ENCODE measurements at regions not wholly inside any gene's neighbourhood (a gene's known extent, or its start where the extent isn't known, plus 50 kb on each side); places are given as distances from the start of the nearest gene placed in this dataset.

- WGBS, result 96% methylated on average over 7 of the region's 7 CpGs
Measured at GRCh38 chr6:139553916-139554315, 179.5 kb upstream of the CITED2 start.

DNA sequence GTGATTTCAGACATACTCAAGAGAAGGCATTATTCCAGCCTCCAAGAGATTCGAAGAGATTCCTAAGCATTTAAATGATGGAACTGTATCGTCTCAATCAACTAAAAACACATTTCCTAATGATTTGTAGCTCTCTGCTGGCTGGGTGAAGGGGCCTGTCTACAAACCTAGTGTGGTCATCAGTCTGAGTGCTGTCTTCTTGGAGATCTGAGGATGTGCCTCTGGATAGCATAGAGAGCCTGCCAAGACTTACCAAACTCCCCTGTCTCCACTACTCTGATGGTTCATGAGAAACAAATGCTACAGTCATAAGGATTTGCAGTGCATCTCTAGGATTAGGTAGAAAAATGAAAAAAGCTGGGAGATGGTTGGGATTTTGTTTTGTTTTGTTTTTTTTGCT, 176.9 kb upstream of the CITED2 start:
- Histone ChIP-seq H3K4me3 (ENCODE audit: low read length in 2 of 2) (no peak overlapping the region), H3K9me3 (ENCODE audit: control insufficient read depth in 2 of 2, insufficient read depth in 1 of 2, low read length in 1 of 2) (no peaks in the 10 kb centered on the region), H3K4me1 (ENCODE audit: control insufficient read depth in 2 of 2, insufficient read depth in 2 of 2, low read length in 2 of 2) (no peaks in the 10 kb centered on the region), H3K27me3 (ENCODE audit: control insufficient read depth in 2 of 2, insufficient read depth in 1 of 2, low read length in 1 of 2) (no peaks in the 10 kb centered on the region), H3K27ac (ENCODE audit: low read depth in 1 of 2, low read length in 1 of 2) (no peak overlapping the region), H3K36me3 (ENCODE audit: control insufficient read depth in 2 of 2, insufficient read depth in 2 of 2, low read length in 1 of 2) (no peaks in the 10 kb centered on the region)
- over 99% methylated on average over 2 of the region's 2 CpGs for WGBS
- no peak for DNase-seq (ENCODE audit: low read depth in 6 of 9, low spot score in 9 of 9)

More at GRCh38 chr6:139553916-139554315, 179.5 kb upstream of the CITED2 start:
- Histone ChIP-seq H3K27ac (ENCODE audit: low read depth in 1 of 2, low read length in 1 of 2) (no peak overlapping the region), H3K36me3 (ENCODE audit: control insufficient read depth in 2 of 2, insufficient read depth in 2 of 2, low read length in 1 of 2) (no peaks in the 10 kb centered on the region), H3K27me3 (ENCODE audit: control insufficient read depth in 2 of 2, insufficient read depth in 1 of 2, low read length in 1 of 2) (no peaks in the 10 kb centered on the region), H3K4me3 (ENCODE audit: low read length in 2 of 2) (no peak overlapping the region), H3K9me3 (ENCODE audit: control insufficient read depth in 2 of 2, insufficient read depth in 1 of 2, low read length in 1 of 2) (no peaks in the 10 kb centered on the region), H3K4me1 (ENCODE audit: control insufficient read depth in 2 of 2, insufficient read depth in 2 of 2, low read length in 2 of 2) (no peaks in the 10 kb centered on the region)
- no peak for DNase-seq (ENCODE audit: low read depth in 6 of 9, low spot score in 9 of 9)

DNA sequence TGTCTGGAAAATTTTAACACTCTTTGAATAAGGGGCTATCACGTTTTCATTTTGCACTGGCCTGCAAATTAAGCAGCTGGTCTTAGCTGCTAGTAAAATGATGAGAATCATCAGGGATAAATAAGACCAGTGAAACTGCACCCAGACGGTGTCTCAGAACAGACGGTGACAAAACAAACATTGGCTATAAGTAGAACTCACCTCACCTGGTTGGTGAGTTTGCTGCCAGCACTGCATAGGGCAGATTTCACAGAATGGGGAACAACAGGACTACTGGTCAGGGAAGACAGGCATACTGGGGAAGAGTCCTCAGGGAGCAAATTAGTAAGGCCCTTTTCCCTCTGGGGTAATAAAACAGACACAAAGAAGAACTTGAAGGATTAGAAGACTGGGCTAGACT, 175.9 kb upstream of the CITED2 start:
- Histone ChIP-seq H3K4me1 (ENCODE audit: control insufficient read depth in 2 of 2, insufficient read depth in 2 of 2, low read length in 2 of 2) (no peaks in the 10 kb centered on the region), H3K4me3 (ENCODE audit: low read length in 2 of 2) (no peak overlapping the region), H3K36me3 (ENCODE audit: control insufficient read depth in 2 of 2, insufficient read depth in 2 of 2, low read length in 1 of 2) (no peaks in the 10 kb centered on the region), H3K9me3 (ENCODE audit: control insufficient read depth in 2 of 2, insufficient read depth in 1 of 2, low read length in 1 of 2) (no peaks in the 10 kb centered on the region), H3K27me3 (ENCODE audit: control insufficient read depth in 2 of 2, insufficient read depth in 1 of 2, low read length in 1 of 2) (no peaks in the 10 kb centered on the region), H3K27ac (ENCODE audit: low read depth in 1 of 2, low read length in 1 of 2) (no peak overlapping the region)
- DNase-seq (ENCODE audit: low read depth in 6 of 9, low spot score in 9 of 9), result no peak
- WGBS, result 96% methylated on average over 3 of the region's 3 CpGs

DNA sequence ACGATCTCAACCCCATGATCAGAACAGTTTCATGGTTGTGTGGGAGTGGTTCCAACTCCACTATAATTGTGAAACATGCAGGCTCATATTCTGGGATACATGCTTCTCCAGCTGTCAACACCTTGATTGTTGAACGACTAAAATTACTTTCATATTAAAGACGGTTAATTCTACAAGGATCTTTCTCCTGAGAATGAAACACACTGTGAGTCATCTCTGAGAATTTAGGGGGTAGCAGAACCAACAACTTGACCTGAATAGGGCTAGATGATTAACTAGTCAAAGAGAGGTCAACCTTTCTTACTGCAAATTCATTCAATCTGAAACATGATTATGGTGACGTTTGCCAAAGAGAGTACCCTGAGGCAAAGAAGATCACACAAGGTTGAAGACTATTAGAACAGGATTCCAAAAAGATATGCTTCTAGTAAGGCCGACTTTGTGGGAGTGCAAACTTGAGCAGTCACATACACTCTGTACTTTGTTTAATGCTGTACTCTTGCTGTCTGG, 175.2 kb upstream of the CITED2 start:
- Histone ChIP-seq H3K9me3 (ENCODE audit: control insufficient read depth in 2 of 2, insufficient read depth in 1 of 2, low read length in 1 of 2) (no peaks in the 10 kb centered on the region), H3K36me3 (ENCODE audit: control insufficient read depth in 2 of 2, insufficient read depth in 2 of 2, low read length in 1 of 2) (no peaks in the 10 kb centered on the region), H3K4me1 (ENCODE audit: control insufficient read depth in 2 of 2, insufficient read depth in 2 of 2, low read length in 2 of 2) (no peaks in the 10 kb centered on the region), H3K27ac (ENCODE audit: low read depth in 1 of 2, low read length in 1 of 2) (no peak overlapping the region), H3K27me3 (ENCODE audit: control insufficient read depth in 2 of 2, insufficient read depth in 1 of 2, low read length in 1 of 2) (no peaks in the 10 kb centered on the region), H3K4me3 (ENCODE audit: low read length in 2 of 2) (no peak overlapping the region)
- WGBS, result 96% methylated on average over 5 of the region's 5 CpGs
- DNase-seq (ENCODE audit: low read depth in 6 of 9, low spot score in 9 of 9), result no peak

GRCh38 chr6:139547804-139548203, 173.4 kb upstream of the CITED2 start:
- no peaks in the 10 kb centered on the region for H3K36me3 ChIP-seq (ENCODE audit: control insufficient read depth in 2 of 2, insufficient read depth in 2 of 2, low read length in 1 of 2)
- no peaks in the 10 kb centered on the region for H3K4me1 ChIP-seq (ENCODE audit: control insufficient read depth in 2 of 2, insufficient read depth in 2 of 2, low read length in 2 of 2)
- H3K4me3 ChIP-seq (ENCODE audit: low read length in 2 of 2), result no peak overlapping the region
- H3K9me3 ChIP-seq (ENCODE audit: control insufficient read depth in 2 of 2, insufficient read depth in 1 of 2, low read length in 1 of 2), result no peaks in the 10 kb centered on the region
- no peak overlapping the region for H3K27ac ChIP-seq (ENCODE audit: low read depth in 1 of 2, low read length in 1 of 2)
- no peaks in the 10 kb centered on the region for H3K27me3 ChIP-seq (ENCODE audit: control insufficient read depth in 2 of 2, insufficient read depth in 1 of 2, low read length in 1 of 2)
- no peak for DNase-seq (ENCODE audit: low read depth in 6 of 9, low spot score in 9 of 9)

DNA sequence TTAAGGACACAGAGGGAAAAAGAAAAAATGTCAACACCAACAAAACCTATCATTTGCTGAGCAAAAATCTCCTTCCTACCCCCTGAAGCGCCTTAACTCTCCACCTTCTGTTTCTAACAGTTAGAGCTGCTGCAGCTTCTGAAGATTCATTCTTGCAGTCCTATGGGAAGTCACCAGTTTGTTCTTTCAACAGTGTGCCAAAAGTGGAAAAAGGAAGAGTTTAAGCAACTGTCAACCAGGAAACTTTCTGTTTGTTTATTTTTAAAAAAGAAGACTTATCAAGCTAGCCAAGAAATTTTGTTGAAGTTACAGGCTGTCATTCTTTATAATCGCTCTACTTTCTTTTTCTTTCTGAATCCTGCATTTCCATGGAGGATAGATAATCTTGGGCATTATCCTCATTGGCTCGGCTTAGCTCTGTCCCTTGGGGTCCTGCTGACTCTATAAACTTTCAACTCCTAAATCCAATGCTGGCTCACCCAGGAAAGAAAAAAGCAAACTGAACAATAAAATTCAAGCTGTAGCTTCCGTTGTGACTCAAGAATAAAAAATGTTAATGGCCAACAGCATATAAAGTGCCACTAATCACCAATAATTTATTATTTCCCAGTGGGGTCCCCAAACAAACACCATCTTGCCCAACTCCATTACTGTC, 172.8 kb upstream of the CITED2 start:
- H3K9me3 ChIP-seq (ENCODE audit: control insufficient read depth in 2 of 2, insufficient read depth in 1 of 2, low read length in 1 of 2), result no peaks in the 10 kb centered on the region
- no peaks in the 10 kb centered on the region for H3K36me3 ChIP-seq (ENCODE audit: control insufficient read depth in 2 of 2, insufficient read depth in 2 of 2, low read length in 1 of 2)
- H3K27ac ChIP-seq (ENCODE audit: low read depth in 1 of 2, low read length in 1 of 2), result no peak overlapping the region
- H3K4me1 ChIP-seq (ENCODE audit: control insufficient read depth in 2 of 2, insufficient read depth in 2 of 2, low read length in 2 of 2), result no peaks in the 10 kb centered on the region
- 97% methylated on average over 4 of the region's 4 CpGs for WGBS
- no peaks in the 10 kb centered on the region for H3K27me3 ChIP-seq (ENCODE audit: control insufficient read depth in 2 of 2, insufficient read depth in 1 of 2, low read length in 1 of 2)
- no peak overlapping the region for H3K4me3 ChIP-seq (ENCODE audit: low read length in 2 of 2)
- DNase-seq (ENCODE audit: low read depth in 6 of 9, low spot score in 9 of 9), result no peak

DNA sequence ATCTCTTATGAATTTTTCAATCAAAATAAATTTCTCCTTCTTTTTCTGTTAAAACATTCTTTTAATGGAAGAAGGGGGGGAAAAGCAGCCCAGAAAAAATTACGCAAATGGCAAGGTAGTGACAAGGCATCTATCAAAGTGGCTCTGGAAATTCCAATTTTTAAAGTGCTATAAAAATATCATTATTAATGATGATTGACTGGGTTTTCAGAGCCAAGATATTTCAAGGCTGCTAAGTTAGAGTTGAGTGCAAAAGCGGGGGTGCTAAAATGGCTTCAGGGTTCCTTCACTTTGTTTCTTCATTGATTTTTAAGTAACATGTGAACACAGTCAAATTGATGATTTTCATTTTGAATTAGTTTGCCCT, 171.6 kb upstream of the CITED2 start:
- no peak for DNase-seq (ENCODE audit: low read depth in 6 of 9, low spot score in 9 of 9)
- no peak overlapping the region for H3K27ac ChIP-seq (ENCODE audit: low read depth in 1 of 2, low read length in 1 of 2)
- H3K4me1 ChIP-seq (ENCODE audit: control insufficient read depth in 2 of 2, insufficient read depth in 2 of 2, low read length in 2 of 2), result no peaks in the 10 kb centered on the region
- H3K36me3 ChIP-seq (ENCODE audit: control insufficient read depth in 2 of 2, insufficient read depth in 2 of 2, low read length in 1 of 2), result no peaks in the 10 kb centered on the region
- 98% methylated on average over 2 of the region's 2 CpGs for WGBS
- H3K4me3 ChIP-seq (ENCODE audit: low read length in 2 of 2), result no peak overlapping the region
- no peaks in the 10 kb centered on the region for H3K9me3 ChIP-seq (ENCODE audit: control insufficient read depth in 2 of 2, insufficient read depth in 1 of 2, low read length in 1 of 2)
- no peaks in the 10 kb centered on the region for H3K27me3 ChIP-seq (ENCODE audit: control insufficient read depth in 2 of 2, insufficient read depth in 1 of 2, low read length in 1 of 2)

GRCh38 chr6:139545206-139546105, 171.0 kb upstream of the CITED2 start:
- 91% methylated on average over 6 of the region's 6 CpGs for WGBS
- Histone ChIP-seq H3K4me3 (ENCODE audit: low read length in 2 of 2) (no peak overlapping the region), H3K36me3 (ENCODE audit: control insufficient read depth in 2 of 2, insufficient read depth in 2 of 2, low read length in 1 of 2) (no peaks in the 10 kb centered on the region), H3K27me3 (ENCODE audit: control insufficient read depth in 2 of 2, insufficient read depth in 1 of 2, low read length in 1 of 2) (no peaks in the 10 kb centered on the region), H3K9me3 (ENCODE audit: control insufficient read depth in 2 of 2, insufficient read depth in 1 of 2, low read length in 1 of 2) (no peaks in the 10 kb centered on the region), H3K27ac (ENCODE audit: low read depth in 1 of 2, low read length in 1 of 2) (no peak overlapping the region), H3K4me1 (ENCODE audit: control insufficient read depth in 2 of 2, insufficient read depth in 2 of 2, low read length in 2 of 2) (peaks cover 0 to 6% of the 10 kb centered on the region in 2 donors)
- DNase-seq (ENCODE audit: low read depth in 6 of 9, low spot score in 9 of 9), result no peak

- Histone ChIP-seq H3K9me3 (ENCODE audit: control insufficient read depth in 2 of 2, insufficient read depth in 1 of 2, low read length in 1 of 2) (no peaks in the 10 kb centered on the region), H3K27ac (ENCODE audit: low read depth in 1 of 2, low read length in 1 of 2) (no peak overlapping the region), H3K4me1 (ENCODE audit: control insufficient read depth in 2 of 2, insufficient read depth in 2 of 2, low read length in 2 of 2) (peaks cover 0 to 13% of the 10 kb centered on the region in 2 donors), H3K27me3 (ENCODE audit: control insufficient read depth in 2 of 2, insufficient read depth in 1 of 2, low read length in 1 of 2) (no peaks in the 10 kb centered on the region), H3K36me3 (ENCODE audit: control insufficient read depth in 2 of 2, insufficient read depth in 2 of 2, low read length in 1 of 2) (no peaks in the 10 kb centered on the region), H3K4me3 (ENCODE audit: low read length in 2 of 2) (no peak overlapping the region)
- no peak for DNase-seq (ENCODE audit: low read depth in 6 of 9, low spot score in 9 of 9)
- WGBS, result 90% methylated on average over 2 of the region's 2 CpGs
Measured at GRCh38 chr6:139544701-139545057, 170.2 kb upstream of the CITED2 start.

Measured in thymus (tissue), 11 donors.